ENCODE measurements at regions not wholly inside any gene's neighbourhood (a gene's known extent, or its start where the extent isn't known, plus 50 kb on each side); places are given as distances from the start of the nearest gene placed in this dataset.

- no peaks in the 10 kb centered on the region for H3K27me3 ChIP-seq
- WGBS, 4 donors, result 64 to 83% (median 81%) methylated on average over 6 of the region's 6 CpGs
Measured at GRCh38 chr14:65794674-65795279, 382.2 kb downstream of the FUT8 start.

GRCh38 chr14:65798216-65798615 lies 385.7 kb downstream of the FUT8 start:
- intact Hi-C loops (cut with DNase I), result no loop called here
- no peak overlapping the region for H3K27ac ChIP-seq
- H3K9me3 ChIP-seq (replicated peaks in 1 of 3), result no peaks in the 10 kb centered on the region
- TF ChIP-seq, protein P1, sequence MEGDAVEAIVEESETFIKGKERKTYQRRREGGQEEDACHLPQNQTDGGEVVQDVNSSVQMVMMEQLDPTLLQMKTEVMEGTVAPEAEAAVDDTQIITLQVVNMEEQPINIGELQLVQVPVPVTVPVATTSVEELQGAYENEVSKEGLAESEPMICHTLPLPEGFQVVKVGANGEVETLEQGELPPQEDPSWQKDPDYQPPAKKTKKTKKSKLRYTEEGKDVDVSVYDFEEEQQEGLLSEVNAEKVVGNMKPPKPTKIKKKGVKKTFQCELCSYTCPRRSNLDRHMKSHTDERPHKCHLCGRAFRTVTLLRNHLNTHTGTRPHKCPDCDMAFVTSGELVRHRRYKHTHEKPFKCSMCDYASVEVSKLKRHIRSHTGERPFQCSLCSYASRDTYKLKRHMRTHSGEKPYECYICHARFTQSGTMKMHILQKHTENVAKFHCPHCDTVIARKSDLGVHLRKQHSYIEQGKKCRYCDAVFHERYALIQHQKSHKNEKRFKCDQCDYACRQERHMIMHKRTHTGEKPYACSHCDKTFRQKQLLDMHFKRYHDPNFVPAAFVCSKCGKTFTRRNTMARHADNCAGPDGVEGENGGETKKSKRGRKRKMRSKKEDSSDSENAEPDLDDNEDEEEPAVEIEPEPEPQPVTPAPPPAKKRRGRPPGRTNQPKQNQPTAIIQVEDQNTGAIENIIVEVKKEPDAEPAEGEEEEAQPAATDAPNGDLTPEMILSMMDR (IDR thresholded peaks at IDR 0.05), result no peak
- no peak for TF ChIP-seq POLR2A (IDR thresholded peaks at IDR 0.05)
- H3K36me3 ChIP-seq (replicated peaks in 1 of 2), result no peaks in the 10 kb centered on the region
- DNase-seq, result no peak
- no peaks in the 10 kb centered on the region for H3K27me3 ChIP-seq
- H3K4me3 ChIP-seq, result no peak overlapping the region
- 87 to 91% (median 89%) methylated on average over 8 of the region's 8 CpGs for WGBS, 4 donors
- no peaks in the 10 kb centered on the region for H3K4me1 ChIP-seq (replicated peaks in 1 of 2)

More at GRCh38 chr14:65794674-65795279, 382.2 kb downstream of the FUT8 start:
- DNase-seq, result no peak
- Histone ChIP-seq H3K36me3 (replicated peaks in 1 of 2) (no peaks in the 10 kb centered on the region), H3K9me3 (replicated peaks in 1 of 3) (no peaks in the 10 kb centered on the region), H3K4me3 (no peak overlapping the region), H3K27ac (no peak overlapping the region), H3K4me1 (replicated peaks in 1 of 2) (no peaks in the 10 kb centered on the region)
- intact Hi-C loops (cut with DNase I), result no loop called here
- TF ChIP-seq, protein P1 (IDR thresholded peaks at IDR 0.05), result no peak
- no peak for TF ChIP-seq POLR2A (IDR thresholded peaks at IDR 0.05)

DNA sequence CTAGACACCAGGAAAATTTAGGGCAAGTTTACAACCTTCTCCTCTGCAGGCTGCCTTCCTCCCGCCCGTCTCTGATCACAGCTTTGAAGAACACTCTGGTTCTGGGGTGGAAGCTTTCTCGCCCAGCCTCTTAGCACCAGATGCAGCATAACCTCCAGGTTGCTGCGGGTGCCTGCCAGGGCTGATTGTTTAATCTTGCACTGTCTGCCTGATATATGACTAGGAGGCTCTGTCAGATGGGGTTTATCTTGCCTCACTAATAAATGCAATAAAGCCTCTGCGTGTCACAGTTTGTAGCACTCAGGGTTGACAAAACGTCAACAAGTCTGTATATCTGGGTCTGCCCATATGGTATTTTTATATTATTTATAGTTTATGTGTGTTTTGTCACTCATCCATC lies 388.2 kb downstream of the FUT8 start:
- H3K4me1 ChIP-seq (replicated peaks in 1 of 2), result no peaks in the 10 kb centered on the region
- H3K27me3 ChIP-seq, result no peaks in the 10 kb centered on the region
- H3K9me3 ChIP-seq (replicated peaks in 1 of 3), result no peaks in the 10 kb centered on the region
- H3K4me3 ChIP-seq, result no peak overlapping the region
- intact Hi-C loops (cut with DNase I), result no loop called here
- H3K27ac ChIP-seq, result no peak overlapping the region
- TF ChIP-seq, protein P1 (IDR thresholded peaks at IDR 0.05), result no peak
- TF ChIP-seq POLR2A (IDR thresholded peaks at IDR 0.05), result no peak
- peak in 1 of 7 donors; percentile 63 for DNase-seq
- H3K36me3 ChIP-seq (replicated peaks in 1 of 2), result no peaks in the 10 kb centered on the region
- 84 to 88% (median 86%) methylated on average over 6 of the region's 6 CpGs for WGBS, 4 donors

DNA sequence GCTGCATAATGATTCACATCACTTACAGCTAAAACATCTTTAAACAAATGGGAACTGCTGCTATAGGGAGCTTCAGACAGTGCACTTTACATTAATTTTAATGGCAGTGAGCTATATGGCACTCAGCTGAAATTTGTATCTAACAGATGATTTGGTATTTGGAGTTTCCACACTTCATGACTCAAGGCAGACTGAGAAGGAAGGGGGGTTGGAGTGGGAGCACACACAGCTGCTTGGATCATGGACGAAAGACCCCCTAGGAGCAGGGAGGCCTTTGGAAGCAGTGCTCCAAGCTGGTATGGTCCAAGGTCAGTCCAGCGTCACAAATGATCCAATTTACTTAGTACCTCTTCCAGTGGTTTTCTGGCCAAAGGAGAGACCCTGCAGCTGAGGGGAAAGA lies 389.7 kb downstream of the FUT8 start:
- no peak overlapping the region for H3K4me3 ChIP-seq
- no peak overlapping the region for H3K27ac ChIP-seq
- no peaks in the 10 kb centered on the region for H3K9me3 ChIP-seq (replicated peaks in 1 of 3)
- DNase-seq, result no peak
- no peaks in the 10 kb centered on the region for H3K4me1 ChIP-seq (replicated peaks in 1 of 2)
- no peak for TF ChIP-seq POLR2A (IDR thresholded peaks at IDR 0.05)
- TF ChIP-seq, protein P1 (IDR thresholded peaks at IDR 0.05), result no peak
- no peaks in the 10 kb centered on the region for H3K27me3 ChIP-seq
- no peaks in the 10 kb centered on the region for H3K36me3 ChIP-seq (replicated peaks in 1 of 2)
- intact Hi-C loops (cut with DNase I), result no loop called here
- 84 to 95% (median 89%) methylated on average over 2 of the region's 2 CpGs for WGBS, 4 donors
